CD14-positive monocyte (primary cell): ENCODE measurements at regions not wholly inside any gene's neighbourhood (a gene's known extent, or its start where the extent isn't known, plus 50 kb on each side); places are given as distances from the start of the nearest gene placed in this dataset.

Source experiments
- DNase-seq, 3 donors: peaks; one replicate each; pipeline ENCODE4 v3.0.0-alpha.2; 2011 to 2022
- H2AFZ ChIP-seq: 2 replicates; pipeline ENCODE4 v1.6.0; 2012; ENCODE audit warnings: mild to moderate bottlenecking, low read depth, low read length, inconsistent platforms; ENCODE audit not compliant: insufficient read depth, poor library complexity, severe bottlenecking
- H3K27ac ChIP-seq, 2 donors: 1 replicate in 1 of 2; 2 replicates in 1 of 2; pipeline ENCODE4 v1.5.1; 2012 to 2013; ENCODE audit warnings: low read length in 2 of 2, control low read depth in 1 of 2, inconsistent platforms in 1 of 2, low read depth in 1 of 2, mild to moderate bottlenecking in 1 of 2
- H3K27me3 ChIP-seq, 2 donors: one replicate each; pipeline versions ENCODE4 v1.6.0 to v1.6.1; 2011 to 2013; ENCODE audit warnings: low read length in 2 of 2; ENCODE audit not compliant: control insufficient read depth in 2 of 2, insufficient read depth in 2 of 2
- H3K36me3 ChIP-seq, 2 donors: replicated peaks in 1 of 2; 1 replicate in 1 of 2; 2 replicates in 1 of 2; pipeline versions ENCODE4 v1.5.1 to v1.6.1; 2012 to 2013; ENCODE audit warnings: low read length in 2 of 2, control low read depth in 1 of 2, inconsistent platforms in 1 of 2, mild to moderate bottlenecking in 1 of 2; ENCODE audit not compliant: insufficient read depth in 2 of 2, control insufficient read depth in 1 of 2
- H3K4me1 ChIP-seq, 2 donors: 1 replicate in 1 of 2; 2 replicates in 1 of 2; pipeline versions ENCODE4 v1.5.1 to v1.6.1; 2012 to 2013; ENCODE audit warnings: low read length in 2 of 2, control low read depth in 1 of 2, inconsistent platforms in 1 of 2, mild to moderate bottlenecking in 1 of 2, moderate library complexity in 1 of 2; ENCODE audit not compliant: insufficient read depth in 2 of 2, control insufficient read depth in 1 of 2
- H3K4me2 ChIP-seq: replicated peaks from 2 replicates; pipeline ENCODE3; 2012; ENCODE audit warnings: low read length, moderate library complexity, mild to moderate bottlenecking; ENCODE audit not compliant: poor library complexity, severe bottlenecking; ENCODE audit errors: extremely low read depth
- H3K4me3 ChIP-seq, 3 experiments: fragments of 200-600 bp in 1 of 3; sonication (generic) in 1 of 3; replicated peaks in 1 of 3; 1 replicate in 2 of 3; 2 replicates in 1 of 3; pipeline ENCODE4 v1.5.1; 2011 to 2013; ENCODE audit warnings: low read length in 3 of 3, mild to moderate bottlenecking in 3 of 3, control low read depth in 2 of 3, low read depth in 2 of 3, inconsistent platforms in 1 of 3, moderate library complexity in 1 of 3
- H3K79me2 ChIP-seq: 2 replicates; pipeline ENCODE4 v1.6.0; 2012; ENCODE audit warnings: mild to moderate bottlenecking, control low read depth, inconsistent platforms, low read length, moderate library complexity; ENCODE audit not compliant: insufficient read depth
- H3K9ac ChIP-seq: 2 replicates; pipeline ENCODE4 v1.6.0; 2017; ENCODE audit warnings: low read length, mild to moderate bottlenecking; ENCODE audit not compliant: insufficient read depth, poor library complexity, severe bottlenecking
- H3K9me3 ChIP-seq, 2 donors: replicated peaks in 1 of 2; 1 replicate in 1 of 2; 2 replicates in 1 of 2; pipeline versions ENCODE4 v1.5.1 to v1.6.1; 2012 to 2013; ENCODE audit warnings: low read length in 2 of 2, control low read depth in 1 of 2; ENCODE audit not compliant: control insufficient read depth in 1 of 2, insufficient read depth in 1 of 2
- H4K20me1 ChIP-seq: 2 replicates; pipeline ENCODE4 v1.6.0; 2012; ENCODE audit warnings: mild to moderate bottlenecking, low read length, control low read depth, moderate library complexity; ENCODE audit not compliant: insufficient read depth
- H3K27ac Mint-ChIP-seq, 7 donors: one replicate each; pipeline ENCODE4 v1.8.0; 2020; ENCODE audit warnings: mild to moderate bottlenecking in 7 of 7, mixed read lengths in 7 of 7, moderate library complexity in 6 of 7, inconsistent platforms in 2 of 7
- H3K27me3 Mint-ChIP-seq, 3 donors: one replicate each; pipeline ENCODE4 v1.8.0; 2021 to 2022; ENCODE audit warnings: low read depth in 3 of 3, mild to moderate bottlenecking in 3 of 3, mixed read lengths in 3 of 3, moderate library complexity in 3 of 3, inconsistent platforms in 1 of 3
- H3K36me3 Mint-ChIP-seq, 2 donors: one replicate each; pipeline ENCODE4 v1.8.0; 2020; ENCODE audit warnings: mixed read lengths in 2 of 2, inconsistent platforms in 1 of 2, mild to moderate bottlenecking in 1 of 2
- H3K4me1 Mint-ChIP-seq: one replicate; pipeline ENCODE4 v1.8.0; 2020; ENCODE audit warnings: mild to moderate bottlenecking, mixed read lengths
- H3K4me3 Mint-ChIP-seq, 2 donors: one replicate each; pipeline ENCODE4 v1.8.0; 2020; ENCODE audit warnings: mild to moderate bottlenecking in 2 of 2, mixed read lengths in 2 of 2, moderate library complexity in 1 of 2
- H3K9me3 Mint-ChIP-seq, 7 donors: one replicate each; pipeline ENCODE4 v1.8.0; 2020 to 2022; ENCODE audit warnings: mixed read lengths in 7 of 7, mild to moderate bottlenecking in 6 of 7, moderate library complexity in 6 of 7, inconsistent platforms in 2 of 7
- WGBS: methylation state at CpG from one replicate; pipeline ENCODE4 v1.1.5; 2013; ENCODE audit warnings: missing lambda C conversion rate; ENCODE audit not compliant: insufficient coverage; 5-methylcytosine and 5-hydroxymethylcytosine counted together
- intact Hi-C, 2 donors: fragments of 100-400 bp; cut with micrococcal nuclease; formaldehyde crosslinking; loops; one replicate each; pipeline versions ENCODE4 v1.15.0 to v1.15.1; 2023
- TF ChIP-seq, protein P1 (sequence below): fragments of 200-600 bp; IDR thresholded peaks from one replicate; pipeline ENCODE4 v1.8.0; 2022; ENCODE audit warnings: antibody characterized with exemption, mild to moderate bottlenecking

DNA sequence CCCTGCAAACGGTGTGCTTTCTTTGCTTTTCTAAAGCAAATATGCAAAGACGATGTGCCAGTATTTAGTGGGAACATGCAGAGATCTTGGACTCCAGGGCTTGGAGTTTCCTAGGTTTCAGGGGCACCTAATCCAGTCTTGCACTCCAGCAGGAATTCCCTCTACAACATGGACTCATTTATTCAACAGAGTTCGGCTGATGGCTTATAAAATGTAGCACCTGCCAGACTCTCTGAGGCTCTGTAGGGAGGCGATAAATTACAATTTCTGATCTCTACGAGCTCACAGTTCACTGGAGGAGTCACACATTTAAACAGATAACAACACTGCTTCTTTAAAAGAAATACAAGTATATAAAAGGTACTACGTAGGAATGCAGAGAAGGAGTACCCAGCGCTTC lies 143.7 kb downstream of the FGF9 start:
- no peak overlapping the region for H3K4me3 ChIP-seq
- no peaks in the 10 kb centered on the region for H3K36me3 ChIP-seq
- no peak for DNase-seq
- peaks cover 7 to 25% (median 12%) of the 10 kb centered on the region in 7 donors for H3K9me3 Mint-ChIP-seq
- peaks cover 0 to 7% (median 0%) of the 10 kb centered on the region in 3 donors for H3K27me3 Mint-ChIP-seq
- no peaks in the 10 kb centered on the region for H3K4me1 ChIP-seq
- peaks cover 0 to 16% of the 10 kb centered on the region in 2 donors for H3K9me3 ChIP-seq
- no peak overlapping the region for H3K9ac ChIP-seq
- TF ChIP-seq, protein P1, sequence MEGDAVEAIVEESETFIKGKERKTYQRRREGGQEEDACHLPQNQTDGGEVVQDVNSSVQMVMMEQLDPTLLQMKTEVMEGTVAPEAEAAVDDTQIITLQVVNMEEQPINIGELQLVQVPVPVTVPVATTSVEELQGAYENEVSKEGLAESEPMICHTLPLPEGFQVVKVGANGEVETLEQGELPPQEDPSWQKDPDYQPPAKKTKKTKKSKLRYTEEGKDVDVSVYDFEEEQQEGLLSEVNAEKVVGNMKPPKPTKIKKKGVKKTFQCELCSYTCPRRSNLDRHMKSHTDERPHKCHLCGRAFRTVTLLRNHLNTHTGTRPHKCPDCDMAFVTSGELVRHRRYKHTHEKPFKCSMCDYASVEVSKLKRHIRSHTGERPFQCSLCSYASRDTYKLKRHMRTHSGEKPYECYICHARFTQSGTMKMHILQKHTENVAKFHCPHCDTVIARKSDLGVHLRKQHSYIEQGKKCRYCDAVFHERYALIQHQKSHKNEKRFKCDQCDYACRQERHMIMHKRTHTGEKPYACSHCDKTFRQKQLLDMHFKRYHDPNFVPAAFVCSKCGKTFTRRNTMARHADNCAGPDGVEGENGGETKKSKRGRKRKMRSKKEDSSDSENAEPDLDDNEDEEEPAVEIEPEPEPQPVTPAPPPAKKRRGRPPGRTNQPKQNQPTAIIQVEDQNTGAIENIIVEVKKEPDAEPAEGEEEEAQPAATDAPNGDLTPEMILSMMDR = no peak
- no peaks in the 10 kb centered on the region for H4K20me1 ChIP-seq
- H3K4me3 Mint-ChIP-seq = no peak overlapping the region
- H3K4me1 Mint-ChIP-seq = no peaks in the 10 kb centered on the region
- no peaks in the 10 kb centered on the region for H3K79me2 ChIP-seq
- no peak overlapping the region for H3K27ac ChIP-seq
- WGBS = 77% methylated on average over 2 of the region's 7 CpGs
- no peak overlapping the region for H3K4me2 ChIP-seq
- intact Hi-C loops = no loop called here
- H3K27ac Mint-ChIP-seq = no peak overlapping the region
- no peak overlapping the region for H2AFZ ChIP-seq
- no peaks in the 10 kb centered on the region for H3K36me3 Mint-ChIP-seq
- H3K27me3 ChIP-seq = no peaks in the 10 kb centered on the region

DNA sequence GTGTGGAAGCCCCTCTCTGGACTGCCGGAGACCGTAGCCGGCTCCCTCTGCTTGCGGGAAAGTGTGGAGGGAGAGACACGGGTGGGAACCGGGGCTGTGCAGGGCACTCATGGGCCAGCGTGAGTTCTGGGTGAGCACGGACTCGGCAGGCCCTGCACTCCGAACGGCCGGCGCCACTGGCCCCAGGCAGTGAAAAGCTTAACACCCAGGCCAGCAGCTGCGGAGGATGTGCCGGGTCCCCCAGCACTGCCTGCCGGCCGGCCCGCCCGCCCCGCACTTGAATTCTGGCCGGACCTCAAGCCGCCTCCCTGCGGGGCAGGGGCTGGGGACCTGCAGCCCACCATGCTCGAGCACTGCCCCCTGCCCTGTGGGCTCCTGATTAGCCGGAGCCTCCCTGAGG lies 147.0 kb downstream of the FGF9 start:
- no peak overlapping the region for H2AFZ ChIP-seq
- no peaks in the 10 kb centered on the region for H3K36me3 ChIP-seq
- TF ChIP-seq, protein P1 = no peak
- intact Hi-C loops = no loop called here
- Mint-ChIP-seq H3K27me3 (peaks cover 0 to 3% (median 3%) of the 10 kb centered on the region in 3 donors), H3K36me3 (no peaks in the 10 kb centered on the region), H3K4me1 (no peaks in the 10 kb centered on the region), H3K9me3 (peaks cover 7 to 22% (median 9%) of the 10 kb centered on the region in 7 donors), H3K27ac (no peak overlapping the region), H3K4me3 (no peak overlapping the region)
- WGBS = 93% methylated on average over 23 of the region's 25 CpGs
- H3K9ac ChIP-seq = no peak overlapping the region
- H3K4me3 ChIP-seq = no peak overlapping the region
- no peak for DNase-seq
- no peak overlapping the region for H3K4me2 ChIP-seq
- no peaks in the 10 kb centered on the region for H3K27me3 ChIP-seq
- no peaks in the 10 kb centered on the region for H3K4me1 ChIP-seq
- no peaks in the 10 kb centered on the region for H4K20me1 ChIP-seq
- H3K79me2 ChIP-seq = no peaks in the 10 kb centered on the region
- H3K27ac ChIP-seq = no peak overlapping the region
- peaks cover 0 to 16% of the 10 kb centered on the region in 2 donors for H3K9me3 ChIP-seq
